Prostate gland (tissue), 2 donors: ENCODE measurements at regions not wholly inside any gene's neighbourhood (a gene's known extent, or its start where the extent isn't known, plus 50 kb on each side); places are given as distances from the start of the nearest gene placed in this dataset.

Source experiments
- POLR2AphosphoS5 ChIP-seq: sonication (generic); formaldehyde crosslinking; IDR thresholded peaks from one replicate; pipeline ENCODE4 v1.6.1; 2017; ENCODE audit warnings: antibody characterized with exemption
- TF ChIP-seq, protein P1 (sequence below), 4 experiments: fragments of 200-600 bp in 2 of 4; fragments of 450-650 bp in 2 of 4; sonication (generic) in 2 of 4; IDR thresholded peaks; 1 replicate in 3 of 4; 2 replicates in 1 of 4; pipeline ENCODE4 v1.5.1; 2016 to 2019; ENCODE audit warnings: antibody characterized with exemption in 4 of 4, mild to moderate bottlenecking in 2 of 4, moderate library complexity in 2 of 4

DNA sequence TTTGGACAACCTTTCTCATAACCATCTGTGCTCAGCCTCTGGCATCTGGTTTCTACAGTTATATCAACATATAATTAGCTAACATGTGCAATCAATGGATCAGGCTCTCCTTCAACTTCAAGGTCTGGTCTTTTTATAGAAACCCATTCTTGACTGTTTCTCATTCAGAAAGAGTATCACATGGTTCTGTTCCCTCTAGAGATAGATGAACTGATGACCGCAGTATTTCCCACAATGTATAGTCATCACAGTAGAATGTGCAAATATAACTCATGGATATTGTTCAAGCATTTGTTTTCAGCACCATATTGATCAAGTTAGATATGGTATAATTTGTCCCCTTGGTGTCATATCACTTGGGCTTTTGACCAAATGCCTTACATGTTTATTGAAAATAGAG lies 656.2 kb downstream of the FRK start:
- TF ChIP-seq, protein P1, sequence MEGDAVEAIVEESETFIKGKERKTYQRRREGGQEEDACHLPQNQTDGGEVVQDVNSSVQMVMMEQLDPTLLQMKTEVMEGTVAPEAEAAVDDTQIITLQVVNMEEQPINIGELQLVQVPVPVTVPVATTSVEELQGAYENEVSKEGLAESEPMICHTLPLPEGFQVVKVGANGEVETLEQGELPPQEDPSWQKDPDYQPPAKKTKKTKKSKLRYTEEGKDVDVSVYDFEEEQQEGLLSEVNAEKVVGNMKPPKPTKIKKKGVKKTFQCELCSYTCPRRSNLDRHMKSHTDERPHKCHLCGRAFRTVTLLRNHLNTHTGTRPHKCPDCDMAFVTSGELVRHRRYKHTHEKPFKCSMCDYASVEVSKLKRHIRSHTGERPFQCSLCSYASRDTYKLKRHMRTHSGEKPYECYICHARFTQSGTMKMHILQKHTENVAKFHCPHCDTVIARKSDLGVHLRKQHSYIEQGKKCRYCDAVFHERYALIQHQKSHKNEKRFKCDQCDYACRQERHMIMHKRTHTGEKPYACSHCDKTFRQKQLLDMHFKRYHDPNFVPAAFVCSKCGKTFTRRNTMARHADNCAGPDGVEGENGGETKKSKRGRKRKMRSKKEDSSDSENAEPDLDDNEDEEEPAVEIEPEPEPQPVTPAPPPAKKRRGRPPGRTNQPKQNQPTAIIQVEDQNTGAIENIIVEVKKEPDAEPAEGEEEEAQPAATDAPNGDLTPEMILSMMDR (IDR thresholded peaks at IDR 0.05), result no peak
- no peak for TF ChIP-seq POLR2AphosphoS5
